Loucy (cell line): ENCODE measurements at regions not wholly inside any gene's neighbourhood (a gene's known extent, or its start where the extent isn't known, plus 50 kb on each side); places are given as distances from the start of the nearest gene placed in this dataset.

Experiments used
- EZH2phosphoT487 ChIP-seq: fragments of 200-600 bp; IDR thresholded peaks from 2 replicates; pipeline ENCODE4 v1.6.1; 2018; ENCODE audit warnings: antibody characterized with exemption, mild to moderate bottlenecking, moderate library complexity, borderline replicate concordance
- TF ChIP-seq, protein P1 (sequence below): fragments of 200-600 bp; sonication (generic); conservative IDR thresholded peaks from 2 replicates; pipeline ENCODE4 v1.5.1; 2014; ENCODE audit warnings: mild to moderate bottlenecking, antibody characterized with exemption, low read length

DNA sequence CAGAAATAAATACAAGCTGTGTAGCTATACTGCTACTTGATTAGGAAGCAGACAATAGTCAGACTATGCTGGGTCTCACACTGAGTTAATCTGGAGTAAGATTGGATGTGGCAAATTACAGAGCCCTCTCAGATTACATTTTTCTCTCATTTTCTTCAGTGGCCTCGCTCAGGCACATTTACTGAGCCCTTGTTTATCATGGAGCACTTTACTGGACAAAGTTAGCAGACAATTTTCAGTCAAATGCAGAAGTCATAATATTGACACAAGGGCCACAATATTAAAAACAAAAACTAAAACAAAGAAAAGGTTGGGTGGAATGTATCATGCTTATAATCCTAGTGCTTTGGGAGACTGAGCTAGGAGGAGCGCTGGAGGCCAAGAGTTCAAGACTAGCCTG is 95.0 kb upstream of the MAP3K7 start:
- TF ChIP-seq, protein P1, sequence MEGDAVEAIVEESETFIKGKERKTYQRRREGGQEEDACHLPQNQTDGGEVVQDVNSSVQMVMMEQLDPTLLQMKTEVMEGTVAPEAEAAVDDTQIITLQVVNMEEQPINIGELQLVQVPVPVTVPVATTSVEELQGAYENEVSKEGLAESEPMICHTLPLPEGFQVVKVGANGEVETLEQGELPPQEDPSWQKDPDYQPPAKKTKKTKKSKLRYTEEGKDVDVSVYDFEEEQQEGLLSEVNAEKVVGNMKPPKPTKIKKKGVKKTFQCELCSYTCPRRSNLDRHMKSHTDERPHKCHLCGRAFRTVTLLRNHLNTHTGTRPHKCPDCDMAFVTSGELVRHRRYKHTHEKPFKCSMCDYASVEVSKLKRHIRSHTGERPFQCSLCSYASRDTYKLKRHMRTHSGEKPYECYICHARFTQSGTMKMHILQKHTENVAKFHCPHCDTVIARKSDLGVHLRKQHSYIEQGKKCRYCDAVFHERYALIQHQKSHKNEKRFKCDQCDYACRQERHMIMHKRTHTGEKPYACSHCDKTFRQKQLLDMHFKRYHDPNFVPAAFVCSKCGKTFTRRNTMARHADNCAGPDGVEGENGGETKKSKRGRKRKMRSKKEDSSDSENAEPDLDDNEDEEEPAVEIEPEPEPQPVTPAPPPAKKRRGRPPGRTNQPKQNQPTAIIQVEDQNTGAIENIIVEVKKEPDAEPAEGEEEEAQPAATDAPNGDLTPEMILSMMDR, result no peak
- no peak for TF ChIP-seq EZH2phosphoT487
